ENCODE measurements at regions not wholly inside any gene's neighbourhood (a gene's known extent, or its start where the extent isn't known, plus 50 kb on each side); places are given as distances from the start of the nearest gene placed in this dataset.

- H3K9me3 ChIP-seq, result no peaks in the 10 kb centered on the region
- peaks cover 0 to 3% of the 10 kb centered on the region in 2 donors for H3K27me3 ChIP-seq
- ATAC-seq (peak; percentile 89), DNase-seq (peak; percentile 71 to 79 (median 75))
- no peaks in the 10 kb centered on the region for H3K36me3 ChIP-seq (replicated peaks in 1 of 2; ENCODE audit: insufficient read depth in 1 of 2, low read depth in 2 of 2)
- H3K4me3 ChIP-seq, result no peak overlapping the region
- intact Hi-C loops (cut with DNase I), result loop anchor here (10.0 kb wide), 2 partner anchors 321 to 501 kb away; no protein-coding TSS in a partner anchor
- H3K27ac ChIP-seq, result no peak overlapping the region
- TF ChIP-seq POLR2A (IDR thresholded peaks at IDR 0.05), result no peak
- TF ChIP-seq, protein P1, sequence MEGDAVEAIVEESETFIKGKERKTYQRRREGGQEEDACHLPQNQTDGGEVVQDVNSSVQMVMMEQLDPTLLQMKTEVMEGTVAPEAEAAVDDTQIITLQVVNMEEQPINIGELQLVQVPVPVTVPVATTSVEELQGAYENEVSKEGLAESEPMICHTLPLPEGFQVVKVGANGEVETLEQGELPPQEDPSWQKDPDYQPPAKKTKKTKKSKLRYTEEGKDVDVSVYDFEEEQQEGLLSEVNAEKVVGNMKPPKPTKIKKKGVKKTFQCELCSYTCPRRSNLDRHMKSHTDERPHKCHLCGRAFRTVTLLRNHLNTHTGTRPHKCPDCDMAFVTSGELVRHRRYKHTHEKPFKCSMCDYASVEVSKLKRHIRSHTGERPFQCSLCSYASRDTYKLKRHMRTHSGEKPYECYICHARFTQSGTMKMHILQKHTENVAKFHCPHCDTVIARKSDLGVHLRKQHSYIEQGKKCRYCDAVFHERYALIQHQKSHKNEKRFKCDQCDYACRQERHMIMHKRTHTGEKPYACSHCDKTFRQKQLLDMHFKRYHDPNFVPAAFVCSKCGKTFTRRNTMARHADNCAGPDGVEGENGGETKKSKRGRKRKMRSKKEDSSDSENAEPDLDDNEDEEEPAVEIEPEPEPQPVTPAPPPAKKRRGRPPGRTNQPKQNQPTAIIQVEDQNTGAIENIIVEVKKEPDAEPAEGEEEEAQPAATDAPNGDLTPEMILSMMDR (IDR thresholded peaks at IDR 0.05), result peak; percentile 61 to 90 (median 87)
- no peaks in the 10 kb centered on the region for H3K4me1 ChIP-seq
- WGBS, 2 donors, result 10 to 12% methylated on average over 9 of the region's 9 CpGs
Measured at GRCh38 chr5:167723254-167723871, 568.1 kb upstream of the WWC1 start.

- no peaks in the 10 kb centered on the region for H3K9me3 ChIP-seq
Measured at GRCh38 chr5:167725264-167725663, 566.2 kb upstream of the WWC1 start.

GRCh38 chr5:167725741-167726140 lies 565.7 kb upstream of the WWC1 start:
- 92 to 96% methylated on average over 7 of the region's 7 CpGs for WGBS, 2 donors
- H3K4me1 ChIP-seq, result no peaks in the 10 kb centered on the region
- intact Hi-C loops (cut with DNase I), result loop anchor here (10.0 kb wide), 2 partner anchors 319 to 499 kb away; no protein-coding TSS in a partner anchor
- no peaks in the 10 kb centered on the region for H3K9me3 ChIP-seq
- DNase-seq (no peak), ATAC-seq (no peak)
- peaks cover 0 to 3% of the 10 kb centered on the region in 2 donors for H3K27me3 ChIP-seq
- no peaks in the 10 kb centered on the region for H3K36me3 ChIP-seq (replicated peaks in 1 of 2; ENCODE audit: insufficient read depth in 1 of 2, low read depth in 2 of 2)
- no peak for TF ChIP-seq POLR2A (IDR thresholded peaks at IDR 0.05)
- TF ChIP-seq, protein P1 (IDR thresholded peaks at IDR 0.05), result no peak
- no peak overlapping the region for H3K27ac ChIP-seq
- no peak overlapping the region for H3K4me3 ChIP-seq

More at GRCh38 chr5:167725264-167725663, 566.2 kb upstream of the WWC1 start:
- Histone ChIP-seq H3K4me1 (no peaks in the 10 kb centered on the region), H3K27ac (no peak overlapping the region), H3K27me3 (peaks cover 0 to 3% of the 10 kb centered on the region in 2 donors), H3K4me3 (no peak overlapping the region), H3K36me3 (replicated peaks in 1 of 2; ENCODE audit: insufficient read depth in 1 of 2, low read depth in 2 of 2) (no peaks in the 10 kb centered on the region)
- intact Hi-C loops (cut with DNase I), result loop anchor here (10.0 kb wide), 2 partner anchors 320 to 500 kb away; no protein-coding TSS in a partner anchor
- ATAC-seq (no peak), DNase-seq (no peak)
- TF ChIP-seq POLR2A (IDR thresholded peaks at IDR 0.05), result no peak
- TF ChIP-seq, protein P1 (IDR thresholded peaks at IDR 0.05), result no peak
- WGBS, 2 donors, result 52 to 62% methylated on average over 2 of the region's 2 CpGs

DNA sequence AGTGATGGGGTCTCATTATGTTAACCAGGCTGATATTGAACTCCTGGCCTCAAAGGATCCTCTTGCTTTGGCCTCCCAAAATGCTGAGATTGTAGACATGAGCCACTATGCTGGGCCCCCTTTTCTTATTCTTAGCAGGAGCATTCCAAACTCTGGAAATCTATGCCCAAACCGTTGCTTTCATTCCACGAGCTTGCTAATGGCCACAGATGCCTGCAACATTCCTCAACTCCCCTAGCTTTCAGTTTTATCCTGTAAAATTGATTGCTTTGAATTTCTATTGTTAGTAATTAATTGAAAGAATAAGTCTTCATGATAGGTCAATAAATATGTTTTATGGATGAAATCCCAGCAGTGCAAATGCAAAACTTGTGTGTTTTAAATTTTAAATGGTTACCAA lies 564.8 kb upstream of the WWC1 start:
- no peak for ATAC-seq
- H3K36me3 ChIP-seq (replicated peaks in 1 of 2; ENCODE audit: insufficient read depth in 1 of 2, low read depth in 2 of 2), result no peaks in the 10 kb centered on the region

More for the DNA sequence above, 564.8 kb upstream of the WWC1 start:
- H3K27ac ChIP-seq, result no peak overlapping the region
- intact Hi-C loops (cut with DNase I), result loop anchor here (10.0 kb wide), 2 partner anchors 318 to 498 kb away; no protein-coding TSS in a partner anchor
- TF ChIP-seq POLR2A (IDR thresholded peaks at IDR 0.05), result no peak
- TF ChIP-seq, protein P1 (IDR thresholded peaks at IDR 0.05), result no peak
- H3K4me1 ChIP-seq, result no peaks in the 10 kb centered on the region
- no peaks in the 10 kb centered on the region for H3K9me3 ChIP-seq
- peaks cover 0 to 3% of the 10 kb centered on the region in 2 donors for H3K27me3 ChIP-seq
- H3K4me3 ChIP-seq, result no peak overlapping the region
- 89 to 90% methylated on average over 2 of the region's 2 CpGs for WGBS, 2 donors
- no peak for DNase-seq
